ENCODE measurements at regions not wholly inside any gene's neighbourhood (a gene's known extent, or its start where the extent isn't known, plus 50 kb on each side); places are given as distances from the start of the nearest gene placed in this dataset.

DNA sequence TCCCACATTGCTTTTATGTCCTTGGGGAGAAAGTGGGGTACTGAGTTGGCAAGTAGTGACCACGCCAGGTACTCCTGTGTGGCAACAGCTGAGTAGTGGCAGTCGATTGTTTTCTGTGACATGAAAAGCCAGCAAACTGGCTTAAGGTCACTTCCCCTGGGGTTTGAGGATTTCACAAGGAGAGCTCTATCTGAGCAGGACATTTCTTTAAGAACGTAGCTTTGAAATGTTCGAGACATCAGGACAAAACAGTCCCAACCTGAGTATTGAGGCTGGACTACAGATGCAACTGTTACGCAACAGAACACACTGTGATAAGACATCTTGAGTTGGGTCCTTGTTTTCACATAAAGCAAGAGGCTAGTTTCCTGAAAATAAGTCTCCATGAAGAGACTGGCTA, 146.7 kb upstream of the KLF14 start:
- Mint-ChIP-seq H3K4me1 (peaks cover 35% of the 10 kb centered on the region), H3K36me3 (ENCODE audit: low read depth) (peaks cover 72% of the 10 kb centered on the region), H3K9me3 (no peaks in the 10 kb centered on the region), H3K4me3 (no peak overlapping the region), H3K27ac (peak overlapping the region; percentile 66), H3K27me3 (no peaks in the 10 kb centered on the region)
- ATAC-seq: no peak
- DNase-seq: no peak

DNA sequence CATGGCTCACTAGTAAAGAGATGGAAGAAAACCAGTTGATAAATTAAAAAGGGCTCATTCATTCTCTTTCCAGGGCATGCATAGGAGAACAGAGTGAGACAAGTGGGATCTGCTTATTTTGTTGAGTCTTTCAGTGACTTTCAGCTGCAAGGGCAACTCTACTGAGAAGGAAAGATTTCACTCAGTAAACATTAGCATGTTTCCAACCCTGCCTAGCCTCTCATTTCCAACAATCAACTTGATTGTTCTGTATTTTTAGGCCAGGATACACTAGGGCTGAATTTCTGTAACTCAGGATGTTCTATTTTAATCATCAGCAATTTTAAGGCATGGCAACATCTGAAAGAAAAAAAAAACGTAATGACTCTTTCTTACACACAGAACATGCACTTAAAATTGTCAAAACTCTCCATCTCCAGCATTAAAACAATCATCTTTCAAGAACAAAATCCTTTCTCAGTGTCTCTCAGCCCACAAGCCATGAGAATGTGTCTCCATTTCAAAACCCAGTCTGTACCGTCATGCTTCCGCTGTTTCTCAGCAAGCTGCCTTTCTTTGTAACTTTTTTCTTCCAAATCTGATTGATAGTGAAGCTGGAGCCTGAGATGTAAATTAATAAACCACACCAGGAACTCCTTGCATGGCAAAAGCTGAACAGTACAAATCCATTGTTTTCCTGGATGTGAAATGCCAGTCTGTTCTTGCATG, 147.2 kb upstream of the KLF14 start:
- H3K4me1 Mint-ChIP-seq: peaks cover 33% of the 10 kb centered on the region
- H3K4me3 Mint-ChIP-seq: no peak overlapping the region
- H3K27ac Mint-ChIP-seq: peak overlapping the region; percentile 66
- DNase-seq (no peak), ATAC-seq (no peak)
- no peaks in the 10 kb centered on the region for H3K9me3 Mint-ChIP-seq
- peaks cover 68% of the 10 kb centered on the region for H3K36me3 Mint-ChIP-seq (ENCODE audit: low read depth)
- no peaks in the 10 kb centered on the region for H3K27me3 Mint-ChIP-seq

DNA sequence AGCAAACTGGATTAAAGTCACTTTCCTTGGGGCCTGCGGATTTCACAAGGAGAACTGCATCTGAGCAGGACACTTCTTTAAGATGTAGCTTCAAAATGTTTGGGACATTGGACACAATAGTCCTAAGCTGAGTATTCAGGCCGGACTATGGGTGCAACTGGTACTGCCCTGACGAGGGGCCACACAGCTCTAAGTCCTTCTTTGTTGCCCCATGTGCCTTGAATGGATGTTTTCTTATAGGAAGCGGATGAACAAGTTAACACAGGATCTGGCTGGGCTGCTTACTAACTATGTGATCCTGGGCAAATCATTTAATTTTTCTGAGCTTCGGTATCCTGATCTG, 147.8 kb upstream of the KLF14 start:
- Mint-ChIP-seq H3K9me3 (no peaks in the 10 kb centered on the region), H3K27ac (peak overlapping the region; percentile 66), H3K36me3 (ENCODE audit: low read depth) (peaks cover 64% of the 10 kb centered on the region), H3K27me3 (no peaks in the 10 kb centered on the region), H3K4me3 (no peak overlapping the region), H3K4me1 (peaks cover 36% of the 10 kb centered on the region)
- no peak for ATAC-seq
- DNase-seq: no peak

DNA sequence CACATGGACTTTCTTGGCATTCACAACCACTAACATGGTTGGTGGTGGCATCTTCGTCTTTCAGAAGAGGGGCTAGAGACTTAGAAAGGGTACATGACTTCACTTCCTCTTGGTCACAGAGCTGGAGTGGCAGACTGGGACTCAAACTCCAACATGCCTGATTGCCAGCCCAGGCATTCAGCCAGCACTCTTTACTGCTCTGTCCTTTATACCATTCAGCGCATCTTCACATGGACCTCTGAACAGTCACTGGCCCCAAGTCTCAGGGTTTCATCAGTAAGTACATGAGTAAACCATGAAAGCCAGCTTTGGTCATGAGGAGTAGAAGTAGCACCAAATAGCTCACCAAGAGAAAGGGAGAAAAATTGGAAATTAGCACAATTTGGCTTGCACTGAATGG, 148.4 kb upstream of the KLF14 start:
- Mint-ChIP-seq H3K36me3 (ENCODE audit: low read depth) (peaks cover 64% of the 10 kb centered on the region), H3K27me3 (no peaks in the 10 kb centered on the region), H3K4me3 (no peak overlapping the region), H3K9me3 (no peaks in the 10 kb centered on the region), H3K4me1 (peaks cover 41% of the 10 kb centered on the region), H3K27ac (peak overlapping the region; percentile 86)
- ATAC-seq: no peak
- no peak for DNase-seq

DNA sequence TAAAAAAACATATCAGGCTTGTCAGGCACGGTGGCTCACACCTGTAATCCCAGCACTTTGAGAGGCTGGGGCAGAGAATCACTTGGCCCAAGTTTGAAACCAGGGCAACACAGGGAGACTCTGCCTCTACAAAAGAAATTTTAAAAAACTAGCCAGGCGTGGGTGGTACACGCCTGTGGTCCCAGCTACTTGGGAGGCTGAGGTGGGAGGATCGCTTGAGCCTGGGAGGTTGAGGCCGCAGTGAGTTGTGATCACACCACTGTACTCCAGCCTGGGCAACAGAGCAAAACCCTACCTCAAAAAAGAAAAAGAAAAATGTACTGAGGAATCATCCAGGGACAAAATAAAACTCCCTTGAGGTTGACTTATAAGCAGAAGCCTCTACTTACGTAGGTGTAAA, 149.9 kb upstream of the KLF14 start:
- no peaks in the 10 kb centered on the region for H3K9me3 Mint-ChIP-seq
- H3K27me3 Mint-ChIP-seq: no peaks in the 10 kb centered on the region
- no peak for ATAC-seq
- H3K36me3 Mint-ChIP-seq (ENCODE audit: low read depth): peaks cover 69% of the 10 kb centered on the region
- DNase-seq: no peak
- peaks cover 51% of the 10 kb centered on the region for H3K4me1 Mint-ChIP-seq
- peak overlapping the region; percentile 86 for H3K27ac Mint-ChIP-seq
- H3K4me3 Mint-ChIP-seq: no peak overlapping the region

DNA sequence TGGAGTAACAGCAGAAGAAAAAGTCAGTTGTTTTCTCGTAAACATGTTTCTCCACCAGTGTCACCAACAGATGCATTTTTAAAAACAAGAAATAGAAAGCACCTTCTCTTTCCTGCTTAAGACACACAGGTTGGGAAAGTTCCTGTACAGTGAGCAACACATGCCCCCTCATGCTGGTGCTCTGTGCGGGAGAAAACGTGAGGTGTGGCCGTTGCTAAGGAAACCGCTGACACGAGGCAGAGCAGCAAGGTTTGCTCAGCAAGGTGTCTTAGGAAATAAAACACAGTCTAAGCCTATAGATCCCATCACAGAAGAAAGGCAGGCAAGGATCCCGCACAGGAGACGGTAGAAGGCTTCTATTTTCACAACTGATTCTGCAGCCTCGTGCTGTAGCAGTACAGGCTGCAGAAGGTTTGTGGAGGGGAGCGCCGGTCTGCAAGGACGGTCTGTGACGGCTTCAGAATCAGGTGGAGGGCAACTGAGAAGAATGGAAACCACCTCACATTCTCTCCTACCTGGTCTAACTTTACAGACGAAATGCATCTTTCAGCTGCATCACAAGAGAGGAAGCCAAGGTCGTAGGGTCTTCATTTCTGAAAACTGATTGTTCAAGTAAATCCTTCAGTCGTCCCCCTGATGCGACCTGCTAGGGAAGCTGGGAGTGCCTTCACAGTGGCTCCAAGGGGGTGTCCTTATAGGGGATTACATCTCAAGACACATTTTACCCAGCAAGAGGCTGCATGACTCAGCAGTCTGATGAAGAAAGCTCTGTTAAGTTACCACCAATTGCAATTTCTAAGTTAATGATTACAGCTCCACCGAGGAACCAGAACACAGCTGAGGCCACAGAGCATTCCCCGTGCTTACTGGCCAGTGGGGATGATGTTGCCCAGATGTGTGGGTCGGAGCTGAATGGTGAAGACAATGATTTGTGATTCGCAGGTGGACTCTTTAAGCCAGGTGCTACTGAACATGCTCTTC, 150.7 kb upstream of the KLF14 start:
- Mint-ChIP-seq H3K4me3 (no peak overlapping the region), H3K4me1 (peaks cover 53% of the 10 kb centered on the region), H3K36me3 (ENCODE audit: low read depth) (peaks cover 72% of the 10 kb centered on the region), H3K9me3 (no peaks in the 10 kb centered on the region), H3K27me3 (no peaks in the 10 kb centered on the region), H3K27ac (peak overlapping the region; percentile 86)
- no peak for DNase-seq
- no peak for ATAC-seq

DNA sequence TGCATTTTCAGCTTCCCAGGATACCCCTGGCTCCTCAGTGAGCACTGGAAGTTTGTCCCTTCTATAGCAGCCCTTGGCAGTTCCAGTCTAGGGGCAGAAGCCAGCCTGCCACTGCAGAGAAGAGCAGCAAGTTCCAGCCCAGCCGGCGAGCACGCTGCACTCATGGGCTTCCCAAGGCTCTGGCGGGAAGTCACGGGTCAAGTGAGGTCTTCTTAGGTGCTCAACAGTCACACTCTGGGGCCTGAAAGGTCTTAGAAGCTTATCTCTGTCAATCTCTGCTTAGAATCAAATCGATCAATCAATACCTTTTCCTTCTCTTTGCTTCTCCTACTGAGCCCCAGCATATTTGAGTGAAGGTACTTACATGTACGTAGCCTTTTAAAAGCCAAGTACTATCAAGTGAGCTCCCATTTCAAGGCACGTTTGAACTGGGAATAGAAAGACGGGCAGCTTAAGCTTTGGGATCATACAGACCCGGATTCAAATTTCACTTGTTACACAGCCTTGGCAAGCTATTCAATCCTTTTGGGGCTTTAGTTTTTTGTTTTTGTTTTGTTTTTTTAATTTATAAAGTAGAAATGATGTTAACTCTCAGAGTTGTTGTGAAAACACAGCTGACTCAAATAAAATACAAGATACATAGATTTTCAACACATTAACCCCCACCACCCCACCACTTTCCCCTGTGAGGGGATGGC, 152.6 kb upstream of the KLF14 start:
- H3K4me1 Mint-ChIP-seq: peaks cover 60% of the 10 kb centered on the region
- ATAC-seq (no peak), DNase-seq (no peak)
- H3K9me3 Mint-ChIP-seq: no peaks in the 10 kb centered on the region
- H3K4me3 Mint-ChIP-seq: no peak overlapping the region
- H3K27me3 Mint-ChIP-seq: no peaks in the 10 kb centered on the region
- peaks cover 76% of the 10 kb centered on the region for H3K36me3 Mint-ChIP-seq (ENCODE audit: low read depth)
- peak overlapping the region; percentile 76 for H3K27ac Mint-ChIP-seq

DNA sequence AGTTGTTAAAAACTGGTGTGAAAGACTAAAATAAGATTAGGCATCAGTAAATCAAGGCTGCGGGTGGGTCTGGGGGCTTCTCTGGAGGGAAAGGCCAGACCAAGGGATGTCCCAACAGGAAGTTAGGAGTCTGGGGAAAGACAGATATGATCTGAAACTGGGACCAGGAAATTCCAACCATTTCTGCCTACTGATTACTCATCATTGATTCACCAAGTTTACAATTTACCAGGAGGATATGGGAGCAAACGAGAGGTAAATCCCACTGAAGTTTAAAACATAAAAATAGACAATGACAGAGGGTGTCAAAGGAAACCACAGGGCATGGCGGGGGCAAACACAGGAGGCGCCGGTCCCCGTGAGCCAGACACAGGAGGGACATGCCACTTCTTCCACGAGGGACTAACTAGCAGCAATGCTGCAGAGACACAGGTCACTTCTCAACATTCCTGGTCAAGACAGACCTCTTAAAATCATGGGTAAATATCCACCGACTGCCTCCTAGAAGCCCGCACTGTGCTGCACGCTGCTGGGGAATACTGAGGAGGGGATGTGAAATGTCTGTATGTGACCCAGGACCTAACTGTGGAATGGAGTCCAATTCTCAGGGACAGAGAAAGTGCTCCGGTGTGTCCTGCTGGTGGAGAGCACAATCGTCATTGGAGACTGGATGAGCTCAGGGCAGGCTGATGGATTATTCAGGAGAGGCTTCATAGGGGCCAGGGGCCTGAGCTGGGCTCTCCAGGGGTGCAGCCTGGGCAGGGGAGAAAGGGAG, 153.4 kb upstream of the KLF14 start:
- ATAC-seq (peak; percentile 7), DNase-seq (no peak)
- Mint-ChIP-seq H3K27me3 (no peaks in the 10 kb centered on the region), H3K4me3 (no peak overlapping the region), H3K27ac (peak overlapping the region; percentile 76), H3K36me3 (ENCODE audit: low read depth) (peaks cover 72% of the 10 kb centered on the region), H3K9me3 (no peaks in the 10 kb centered on the region), H3K4me1 (peaks cover 58% of the 10 kb centered on the region)

DNA sequence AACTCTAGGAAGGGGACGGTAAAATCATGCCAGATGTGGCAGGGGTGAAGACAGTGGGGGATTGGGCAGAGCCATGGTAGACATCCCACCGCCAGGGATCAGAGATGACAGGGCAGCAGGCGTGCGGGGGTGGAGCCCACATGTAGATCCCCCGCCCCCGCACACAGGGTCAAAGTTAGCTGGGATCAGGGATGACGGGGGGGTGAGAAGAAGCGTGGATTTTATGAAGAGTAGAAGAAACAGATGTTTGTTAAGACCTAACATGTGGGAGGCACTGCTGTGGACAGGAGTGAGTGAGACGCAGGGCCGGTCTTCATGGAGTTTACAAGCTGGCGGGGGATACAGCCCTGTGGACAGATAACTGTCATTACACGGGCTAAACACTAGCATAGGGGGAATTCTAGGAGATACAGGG, 154.0 kb upstream of the KLF14 start:
- Mint-ChIP-seq H3K9me3 (no peaks in the 10 kb centered on the region), H3K27me3 (no peaks in the 10 kb centered on the region), H3K4me1 (peaks cover 58% of the 10 kb centered on the region), H3K4me3 (no peak overlapping the region), H3K27ac (peak overlapping the region; percentile 76), H3K36me3 (ENCODE audit: low read depth) (peaks cover 71% of the 10 kb centered on the region)
- DNase-seq: no peak
- ATAC-seq: peak; percentile 38

DNA sequence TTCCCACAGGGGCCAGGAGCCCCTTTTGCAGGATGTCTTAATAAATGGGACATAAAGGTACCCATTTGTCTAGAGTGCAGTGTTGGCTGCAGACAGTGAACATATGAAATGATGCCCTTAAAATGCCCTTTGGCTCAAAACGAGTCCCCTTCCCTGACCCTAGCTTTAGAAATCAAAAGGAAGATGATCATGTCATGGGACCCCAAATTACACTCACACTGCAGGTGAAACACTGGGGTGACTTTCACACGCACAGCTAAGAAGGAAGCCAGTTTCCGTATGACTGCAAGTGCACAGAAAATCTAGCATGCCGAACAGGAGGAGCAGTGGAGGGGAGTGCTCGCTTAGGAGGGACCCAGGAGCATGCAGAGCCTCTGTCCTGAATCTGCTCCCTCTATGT, 154.5 kb upstream of the KLF14 start:
- H3K9me3 Mint-ChIP-seq: no peaks in the 10 kb centered on the region
- DNase-seq (no peak), ATAC-seq (no peak)
- H3K4me1 Mint-ChIP-seq: peaks cover 62% of the 10 kb centered on the region
- no peaks in the 10 kb centered on the region for H3K27me3 Mint-ChIP-seq
- H3K27ac Mint-ChIP-seq: peak overlapping the region; percentile 76
- H3K4me3 Mint-ChIP-seq: no peak overlapping the region
- peaks cover 67% of the 10 kb centered on the region for H3K36me3 Mint-ChIP-seq (ENCODE audit: low read depth)

DNA sequence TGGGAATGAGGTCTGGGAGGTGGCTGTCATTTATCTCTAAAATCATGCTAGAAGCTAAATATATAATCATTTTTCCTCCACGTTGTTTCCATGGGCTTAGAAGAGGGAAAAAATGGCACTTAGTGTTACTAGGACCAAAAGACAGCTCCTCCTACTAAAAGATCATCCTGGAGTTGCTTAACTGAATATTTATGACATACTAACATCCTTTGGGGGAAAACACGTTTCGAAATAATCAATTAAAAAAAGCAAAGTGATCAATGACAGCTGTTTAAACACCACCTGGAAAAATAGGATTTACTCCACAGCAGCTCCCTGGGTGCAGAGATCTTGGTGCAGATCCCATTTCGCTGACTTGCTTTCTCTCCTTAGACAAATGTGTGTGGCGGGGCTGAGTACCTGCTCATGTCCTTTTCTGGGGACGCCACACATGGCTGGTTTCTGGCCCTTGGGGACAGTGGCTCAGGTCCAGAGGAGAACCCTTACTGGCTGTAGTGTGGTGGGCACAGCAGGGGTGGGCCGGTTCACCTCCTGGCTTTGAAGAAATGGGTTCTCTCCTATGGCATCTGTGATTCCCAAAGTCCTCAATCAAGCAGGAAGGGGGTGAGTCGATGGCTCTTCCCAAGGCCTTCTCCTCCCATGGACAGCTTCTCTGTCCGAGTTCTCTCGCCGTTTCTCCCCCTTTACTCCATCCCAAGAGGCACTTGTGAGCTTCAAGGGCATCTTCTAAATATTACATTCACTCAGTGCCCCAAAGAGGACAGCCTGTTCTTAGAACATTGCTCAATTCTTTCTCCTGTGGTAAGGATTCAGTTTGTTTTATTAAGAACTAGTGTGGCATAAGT, 156.4 kb upstream of the KLF14 start:
- Mint-ChIP-seq H3K36me3 (ENCODE audit: low read depth) (peaks cover 71% of the 10 kb centered on the region), H3K9me3 (no peaks in the 10 kb centered on the region), H3K27me3 (no peaks in the 10 kb centered on the region), H3K4me1 (peaks cover 71% of the 10 kb centered on the region), H3K4me3 (no peak overlapping the region), H3K27ac (peak overlapping the region; percentile 49)
- DNase-seq: no peak
- no peak for ATAC-seq

DNA sequence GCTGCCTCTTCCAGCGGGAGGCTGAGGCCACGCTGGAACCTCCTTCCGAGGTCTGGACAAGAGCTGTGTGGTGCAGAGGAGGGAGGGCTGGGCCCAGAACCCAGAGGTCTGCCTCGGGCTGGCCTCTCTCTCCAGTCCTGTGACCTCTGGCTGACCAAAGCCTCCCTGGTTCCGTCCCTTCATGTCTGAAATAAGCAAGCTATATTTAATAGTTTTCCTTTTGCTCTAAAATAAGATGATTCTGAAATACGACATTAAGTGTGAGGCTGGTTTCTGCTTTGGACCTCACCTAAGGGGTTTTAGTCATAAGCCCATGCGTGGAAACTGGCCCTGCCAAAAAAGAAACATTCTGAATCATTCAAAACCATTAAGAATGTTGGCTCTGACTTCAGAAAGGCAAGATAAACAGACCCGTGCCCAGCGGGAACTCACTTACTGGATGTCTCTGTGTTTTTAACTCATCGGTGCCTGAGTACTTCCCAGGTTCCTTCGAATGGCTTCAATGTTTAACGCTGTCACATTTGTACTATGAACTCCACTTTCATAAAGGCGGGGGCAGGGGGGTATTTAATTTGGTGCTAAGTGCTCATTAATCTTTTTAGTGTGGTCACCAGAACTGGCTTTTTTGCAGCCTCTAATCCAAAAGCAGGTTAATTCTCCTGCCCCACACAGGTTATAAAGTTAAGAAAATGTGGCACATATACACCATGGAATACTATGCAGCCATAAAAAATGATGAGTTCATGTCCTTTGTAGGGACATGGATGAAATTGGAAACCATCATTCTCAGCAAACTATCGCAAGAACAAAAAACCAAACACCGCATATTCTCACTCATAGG, 157.5 kb upstream of the KLF14 start:
- Mint-ChIP-seq H3K27me3 (no peaks in the 10 kb centered on the region), H3K36me3 (ENCODE audit: low read depth) (peaks cover 80% of the 10 kb centered on the region), H3K4me1 (peaks cover 79% of the 10 kb centered on the region), H3K9me3 (no peaks in the 10 kb centered on the region), H3K27ac (peak overlapping the region; percentile 27), H3K4me3 (no peak overlapping the region)
- ATAC-seq (no peak), DNase-seq (no peak)

DNA sequence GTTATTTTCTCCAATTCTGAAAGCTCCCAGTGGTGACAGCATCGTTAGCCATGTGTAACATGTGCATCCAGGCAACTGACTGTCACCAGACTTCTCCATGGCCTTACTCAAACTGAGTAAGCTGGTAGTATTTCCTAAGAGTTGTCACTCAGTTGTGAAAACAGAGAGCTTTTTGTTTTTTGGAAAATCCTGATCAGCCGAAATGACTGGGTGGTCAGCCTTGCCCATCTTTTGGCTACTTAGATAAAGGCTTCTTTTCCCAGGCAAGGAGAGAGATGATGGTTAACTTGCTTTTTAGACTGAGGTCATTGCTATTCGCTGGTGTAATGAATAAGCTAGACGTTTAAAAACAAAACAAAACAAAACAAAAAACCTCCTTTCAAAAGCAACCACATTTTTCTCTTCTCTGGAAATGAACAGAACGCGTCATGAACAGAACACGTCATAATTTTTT, 159.5 kb upstream of the KLF14 start:
- Mint-ChIP-seq H3K36me3 (ENCODE audit: low read depth) (peaks cover 83% of the 10 kb centered on the region), H3K4me1 (peaks cover 81% of the 10 kb centered on the region), H3K9me3 (no peaks in the 10 kb centered on the region), H3K27ac (peak overlapping the region; percentile 95), H3K27me3 (no peaks in the 10 kb centered on the region), H3K4me3 (no peak overlapping the region)
- DNase-seq (no peak), ATAC-seq (no peak)
